ENCODE measurements at regions not wholly inside any gene's neighbourhood (a gene's known extent, or its start where the extent isn't known, plus 50 kb on each side); places are given as distances from the start of the nearest gene placed in this dataset.

DNA sequence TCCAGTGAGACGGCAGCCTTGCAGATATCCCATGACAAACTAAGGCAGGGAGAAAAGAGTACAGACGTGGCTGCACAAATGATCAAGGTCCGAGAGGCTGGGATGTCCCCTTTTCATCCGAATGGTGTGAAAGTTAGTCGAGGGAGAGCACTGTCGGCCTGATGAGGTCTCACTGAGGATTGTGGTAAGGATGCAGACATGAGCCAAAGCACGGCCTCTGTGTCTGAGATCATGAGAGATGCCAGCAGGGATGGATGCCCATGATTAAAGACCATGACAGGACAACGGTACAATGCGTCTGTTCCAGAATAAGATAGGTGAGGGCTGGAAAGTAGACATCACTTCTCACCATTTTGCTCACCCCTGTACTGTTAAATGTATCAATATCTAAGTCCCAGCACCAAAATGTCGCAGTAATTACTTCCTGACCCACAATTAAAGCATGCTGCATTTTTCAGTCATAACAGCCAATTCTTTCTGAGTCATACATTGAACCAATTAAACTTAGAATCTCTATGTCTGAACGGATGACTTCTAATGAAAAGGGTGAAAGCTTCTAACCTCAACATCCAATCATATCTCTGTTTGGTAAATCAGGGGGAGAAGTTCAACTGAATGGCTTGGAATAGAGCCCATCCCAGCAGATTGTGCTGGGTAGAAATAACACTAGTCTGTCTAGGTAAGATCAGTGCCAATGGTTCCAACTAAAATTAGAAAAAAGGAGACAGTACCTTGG, 249.6 kb upstream of the SOX5 start:
- TF ChIP-seq, protein P1, sequence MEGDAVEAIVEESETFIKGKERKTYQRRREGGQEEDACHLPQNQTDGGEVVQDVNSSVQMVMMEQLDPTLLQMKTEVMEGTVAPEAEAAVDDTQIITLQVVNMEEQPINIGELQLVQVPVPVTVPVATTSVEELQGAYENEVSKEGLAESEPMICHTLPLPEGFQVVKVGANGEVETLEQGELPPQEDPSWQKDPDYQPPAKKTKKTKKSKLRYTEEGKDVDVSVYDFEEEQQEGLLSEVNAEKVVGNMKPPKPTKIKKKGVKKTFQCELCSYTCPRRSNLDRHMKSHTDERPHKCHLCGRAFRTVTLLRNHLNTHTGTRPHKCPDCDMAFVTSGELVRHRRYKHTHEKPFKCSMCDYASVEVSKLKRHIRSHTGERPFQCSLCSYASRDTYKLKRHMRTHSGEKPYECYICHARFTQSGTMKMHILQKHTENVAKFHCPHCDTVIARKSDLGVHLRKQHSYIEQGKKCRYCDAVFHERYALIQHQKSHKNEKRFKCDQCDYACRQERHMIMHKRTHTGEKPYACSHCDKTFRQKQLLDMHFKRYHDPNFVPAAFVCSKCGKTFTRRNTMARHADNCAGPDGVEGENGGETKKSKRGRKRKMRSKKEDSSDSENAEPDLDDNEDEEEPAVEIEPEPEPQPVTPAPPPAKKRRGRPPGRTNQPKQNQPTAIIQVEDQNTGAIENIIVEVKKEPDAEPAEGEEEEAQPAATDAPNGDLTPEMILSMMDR (IDR thresholded peaks at IDR 0.05) = no peak
- intact Hi-C loops (cut with DNase I; ENCODE audit: low total_unique reads) = no loop called here
- DNase-seq = no peak
- H3K27me3 ChIP-seq = no peaks in the 10 kb centered on the region
- no peak overlapping the region for H3K27ac ChIP-seq
- H3K4me1 ChIP-seq = peaks cover 0 to 35% (median 12%) of the 10 kb centered on the region in 4 donors
- H3K9me3 ChIP-seq = no peaks in the 10 kb centered on the region
- no peak overlapping the region for H3K4me3 ChIP-seq
- H3K36me3 ChIP-seq = no peaks in the 10 kb centered on the region

DNA sequence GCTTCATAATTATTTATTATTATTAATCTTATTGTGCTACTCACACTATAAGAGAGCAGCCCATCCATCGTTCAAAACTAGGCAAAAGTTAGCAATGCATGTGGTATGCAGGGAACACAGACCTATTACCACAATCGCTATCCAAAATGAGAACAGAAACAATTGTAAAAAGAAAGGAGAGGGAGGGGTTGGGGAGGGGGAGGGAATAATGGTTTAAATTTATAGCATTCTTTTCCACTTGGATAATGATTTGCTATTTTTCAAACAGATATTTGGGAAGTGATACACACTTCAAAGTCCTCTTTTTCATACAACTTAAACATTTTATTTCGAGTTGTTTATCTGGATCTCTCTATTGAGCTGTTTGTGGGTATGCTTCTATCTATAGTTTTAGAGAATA, 248.6 kb upstream of the SOX5 start:
- H3K4me3 ChIP-seq = no peak overlapping the region
- H3K36me3 ChIP-seq = no peaks in the 10 kb centered on the region
- no peaks in the 10 kb centered on the region for H3K9me3 ChIP-seq
- TF ChIP-seq, protein P1 (IDR thresholded peaks at IDR 0.05) = no peak
- peaks cover 0 to 35% (median 12%) of the 10 kb centered on the region in 4 donors for H3K4me1 ChIP-seq
- DNase-seq = no peak
- H3K27ac ChIP-seq = no peak overlapping the region
- intact Hi-C loops (cut with DNase I; ENCODE audit: low total_unique reads) = no loop called here
- H3K27me3 ChIP-seq = no peaks in the 10 kb centered on the region

DNA sequence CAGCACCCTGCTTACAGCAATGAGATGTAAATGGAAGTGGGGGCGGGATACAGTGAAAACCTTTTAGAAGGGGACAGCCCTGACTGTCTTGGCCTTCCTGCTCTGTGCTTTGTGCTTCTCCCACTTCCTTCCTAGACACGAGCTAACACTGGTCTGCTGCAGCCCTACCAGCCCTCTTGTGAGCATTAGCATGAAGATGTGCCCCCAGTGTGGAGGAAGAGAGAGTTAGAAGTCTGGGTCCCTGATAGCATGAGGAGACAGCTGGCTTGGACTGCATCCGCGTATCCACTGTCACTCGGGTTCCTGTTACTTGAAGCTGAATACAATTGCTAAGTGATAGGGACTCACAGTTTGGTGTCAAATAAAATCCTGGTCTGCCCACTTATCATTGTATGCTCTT, 248.1 kb upstream of the SOX5 start:
- no peak for DNase-seq
- TF ChIP-seq, protein P1 (IDR thresholded peaks at IDR 0.05) = no peak
- H3K9me3 ChIP-seq = no peaks in the 10 kb centered on the region
- H3K36me3 ChIP-seq = no peaks in the 10 kb centered on the region
- H3K4me3 ChIP-seq = no peak overlapping the region
- intact Hi-C loops (cut with DNase I; ENCODE audit: low total_unique reads) = no loop called here
- H3K4me1 ChIP-seq = peaks cover 0 to 35% (median 12%) of the 10 kb centered on the region in 4 donors
- no peak overlapping the region for H3K27ac ChIP-seq
- H3K27me3 ChIP-seq = no peaks in the 10 kb centered on the region

DNA sequence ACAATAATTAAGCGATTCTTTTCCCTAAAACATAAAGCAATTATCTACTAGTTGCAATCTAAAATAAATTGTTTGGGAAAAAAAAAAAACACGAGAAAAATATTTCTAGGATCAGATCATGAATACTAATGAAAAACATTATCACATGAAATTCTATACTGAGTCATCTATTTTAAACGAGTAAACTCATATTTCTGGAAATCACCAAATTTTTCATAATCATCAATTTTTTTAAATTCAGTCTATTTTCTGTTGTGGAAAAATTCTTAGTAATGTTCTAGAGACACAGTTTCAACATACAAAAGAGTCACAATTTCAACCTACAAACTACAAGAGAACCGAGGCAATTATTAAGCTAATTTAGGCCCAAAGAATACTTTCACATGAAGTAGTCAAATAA, 245.6 kb upstream of the SOX5 start:
- intact Hi-C loops (cut with DNase I; ENCODE audit: low total_unique reads) = no loop called here
- Histone ChIP-seq H3K36me3 (no peaks in the 10 kb centered on the region), H3K27me3 (no peaks in the 10 kb centered on the region), H3K4me3 (no peak overlapping the region), H3K9me3 (no peaks in the 10 kb centered on the region), H3K4me1 (peaks cover 0 to 22% (median 12%) of the 10 kb centered on the region in 4 donors), H3K27ac (no peak overlapping the region)
- TF ChIP-seq, protein P1 (IDR thresholded peaks at IDR 0.05) = no peak
- DNase-seq = no peak

DNA sequence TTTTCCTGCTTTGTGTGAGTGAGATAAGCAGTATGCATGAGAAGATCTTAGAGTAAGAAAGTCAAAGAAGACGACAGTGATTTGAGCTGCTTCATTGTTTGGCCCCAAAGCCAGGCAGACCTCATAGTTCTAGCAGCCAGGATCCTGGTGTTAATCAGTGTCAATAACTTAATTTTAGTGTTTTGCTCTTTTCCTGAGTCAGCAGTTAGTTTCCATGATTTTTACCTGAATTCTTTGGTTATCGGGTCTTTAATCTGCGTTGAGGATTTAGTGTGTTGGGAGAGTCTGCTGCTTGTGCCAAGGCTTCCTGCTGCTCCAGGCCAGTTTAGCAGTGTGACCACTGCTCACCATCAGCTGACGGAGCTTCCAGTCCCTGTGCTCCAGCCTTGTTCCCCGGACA, 241.6 kb upstream of the SOX5 start:
- no peak for DNase-seq
- Histone ChIP-seq H3K4me1 (no peaks in the 10 kb centered on the region), H3K36me3 (no peaks in the 10 kb centered on the region), H3K4me3 (no peak overlapping the region), H3K9me3 (no peaks in the 10 kb centered on the region), H3K27ac (no peak overlapping the region), H3K27me3 (no peaks in the 10 kb centered on the region)
- intact Hi-C loops (cut with DNase I; ENCODE audit: low total_unique reads) = no loop called here
- TF ChIP-seq, protein P1 (IDR thresholded peaks at IDR 0.05) = no peak
